Fibroblast of lung (primary cell): ENCODE measurements at regions not wholly inside any gene's neighbourhood (a gene's known extent, or its start where the extent isn't known, plus 50 kb on each side); places are given as distances from the start of the nearest gene placed in this dataset.

Source experiments
- EZH2 ChIP-seq: IDR thresholded peaks from 2 replicates; pipeline ENCODE4 v1.5.1; 2012; ENCODE audit warnings: low read length, control low read depth, mild to moderate bottlenecking; ENCODE audit errors: missing control alignments
- TF ChIP-seq, protein P1 (sequence below), 2 donors: IDR thresholded peaks in 1 of 2; conservative IDR thresholded peaks in 1 of 2; 1 replicate in 1 of 2; 2 replicates in 1 of 2; pipeline ENCODE4 v1.5.1; 2011 to 2012; ENCODE audit warnings: low read length in 2 of 2, control low read depth in 1 of 2, inconsistent platforms in 1 of 2, low read depth in 1 of 2, mild to moderate bottlenecking in 1 of 2

DNA sequence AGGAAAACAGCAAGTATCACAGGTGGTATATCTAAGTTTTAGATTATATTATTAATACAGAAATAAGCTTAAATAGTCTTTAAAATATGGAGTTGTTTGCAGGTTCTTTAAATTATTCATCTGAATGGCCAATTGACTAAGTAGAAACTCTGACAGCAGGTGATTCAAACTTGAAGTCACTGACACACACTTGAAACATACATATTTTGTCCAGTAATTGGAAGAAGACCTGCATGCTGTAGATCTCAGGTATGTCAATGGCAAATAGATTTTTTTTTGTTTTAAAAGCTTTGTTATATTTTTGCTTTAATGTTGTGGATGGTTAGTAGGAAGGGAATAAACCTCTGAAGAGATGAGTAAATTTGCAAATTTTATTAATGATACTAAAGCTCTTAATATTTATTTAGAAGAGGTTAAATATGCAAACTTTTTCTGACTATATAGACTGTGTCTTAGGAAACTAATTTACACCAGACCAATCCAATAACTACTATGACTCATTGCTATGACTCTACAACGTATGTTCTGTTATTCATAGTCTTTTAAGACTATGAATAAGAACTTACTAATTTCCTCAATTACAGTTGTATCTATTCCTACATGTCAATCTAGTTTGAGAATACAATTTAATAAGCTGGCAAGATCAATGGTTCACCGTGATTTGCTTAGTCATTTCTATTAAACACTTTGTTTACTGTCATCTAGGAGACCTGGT is 53.9 kb upstream of the RORB start:
- TF ChIP-seq, protein P1, sequence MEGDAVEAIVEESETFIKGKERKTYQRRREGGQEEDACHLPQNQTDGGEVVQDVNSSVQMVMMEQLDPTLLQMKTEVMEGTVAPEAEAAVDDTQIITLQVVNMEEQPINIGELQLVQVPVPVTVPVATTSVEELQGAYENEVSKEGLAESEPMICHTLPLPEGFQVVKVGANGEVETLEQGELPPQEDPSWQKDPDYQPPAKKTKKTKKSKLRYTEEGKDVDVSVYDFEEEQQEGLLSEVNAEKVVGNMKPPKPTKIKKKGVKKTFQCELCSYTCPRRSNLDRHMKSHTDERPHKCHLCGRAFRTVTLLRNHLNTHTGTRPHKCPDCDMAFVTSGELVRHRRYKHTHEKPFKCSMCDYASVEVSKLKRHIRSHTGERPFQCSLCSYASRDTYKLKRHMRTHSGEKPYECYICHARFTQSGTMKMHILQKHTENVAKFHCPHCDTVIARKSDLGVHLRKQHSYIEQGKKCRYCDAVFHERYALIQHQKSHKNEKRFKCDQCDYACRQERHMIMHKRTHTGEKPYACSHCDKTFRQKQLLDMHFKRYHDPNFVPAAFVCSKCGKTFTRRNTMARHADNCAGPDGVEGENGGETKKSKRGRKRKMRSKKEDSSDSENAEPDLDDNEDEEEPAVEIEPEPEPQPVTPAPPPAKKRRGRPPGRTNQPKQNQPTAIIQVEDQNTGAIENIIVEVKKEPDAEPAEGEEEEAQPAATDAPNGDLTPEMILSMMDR (conservative IDR thresholded peaks at IDR 0.05 in 1 of 2, IDR thresholded peaks at IDR 0.05 in 1 of 2; ENCODE audit: low read depth in 1 of 2, low read length in 2 of 2) = no peak
- TF ChIP-seq EZH2 = no peak
